Stomach smooth muscle (tissue), 2 donors: ENCODE measurements at regions not wholly inside any gene's neighbourhood (a gene's known extent, or its start where the extent isn't known, plus 50 kb on each side); places are given as distances from the start of the nearest gene placed in this dataset.

ENCODE experiments used
- H3K27ac ChIP-seq: one replicate; pipeline ENCODE4 v1.7.0; 2013; ENCODE audit warnings: mild to moderate bottlenecking, low read length, inconsistent platforms
- H3K27me3 ChIP-seq, 2 donors: one replicate each; pipeline ENCODE4 v1.7.0; 2013; ENCODE audit warnings: low read length in 2 of 2; ENCODE audit not compliant: insufficient read depth in 2 of 2, control insufficient read depth in 1 of 2
- H3K36me3 ChIP-seq, 2 donors: one replicate each; pipeline ENCODE4 v1.7.0; 2013; ENCODE audit warnings: low read length in 2 of 2; ENCODE audit not compliant: control insufficient read depth in 2 of 2, insufficient read depth in 2 of 2
- H3K4me1 ChIP-seq: one replicate; pipeline ENCODE4 v1.7.0; 2013; ENCODE audit warnings: low read length; ENCODE audit not compliant: control insufficient read depth, insufficient read depth
- H3K4me3 ChIP-seq, 2 donors: one replicate each; pipeline ENCODE4 v1.7.0; 2013; ENCODE audit warnings: low read length in 2 of 2
- H3K9ac ChIP-seq, 2 donors: one replicate each; pipeline ENCODE4 v1.7.0; 2013; ENCODE audit warnings: low read length in 2 of 2, mild to moderate bottlenecking in 1 of 2
- H3K9me3 ChIP-seq, 2 donors: one replicate each; pipeline ENCODE4 v1.7.0; 2013; ENCODE audit warnings: low read length in 2 of 2; ENCODE audit not compliant: control insufficient read depth in 2 of 2
- donor health status: healthy.
- donor health status: Pancreatic carcinoma.

GRCh38 chr18:4831127-4831526 is 365.9 kb downstream of the AKAIN1 start:
- H3K27me3 ChIP-seq: no peaks in the 10 kb centered on the region
- H3K4me3 ChIP-seq: no peak overlapping the region
- H3K9me3 ChIP-seq: no peaks in the 10 kb centered on the region
- no peaks in the 10 kb centered on the region for H3K36me3 ChIP-seq
- H3K9ac ChIP-seq: no peak overlapping the region
- no peaks in the 10 kb centered on the region for H3K4me1 ChIP-seq
- H3K27ac ChIP-seq: no peak overlapping the region

GRCh38 chr18:4823091-4823490 is 368.0 kb upstream of the DLGAP1 start:
- H3K9me3 ChIP-seq: no peaks in the 10 kb centered on the region
- H3K36me3 ChIP-seq: no peaks in the 10 kb centered on the region
- H3K27ac ChIP-seq: no peak overlapping the region
- H3K27me3 ChIP-seq: no peaks in the 10 kb centered on the region
- no peaks in the 10 kb centered on the region for H3K4me1 ChIP-seq
- H3K4me3 ChIP-seq: no peak overlapping the region
- no peak overlapping the region for H3K9ac ChIP-seq

GRCh38 chr18:4821801-4822200 is 366.7 kb upstream of the DLGAP1 start:
- no peak overlapping the region for H3K4me3 ChIP-seq
- H3K4me1 ChIP-seq: no peaks in the 10 kb centered on the region
- no peaks in the 10 kb centered on the region for H3K27me3 ChIP-seq
- no peaks in the 10 kb centered on the region for H3K9me3 ChIP-seq
- H3K27ac ChIP-seq: no peak overlapping the region
- H3K36me3 ChIP-seq: no peaks in the 10 kb centered on the region
- no peak overlapping the region for H3K9ac ChIP-seq

GRCh38 chr18:4817665-4818064 is 362.6 kb upstream of the DLGAP1 start:
- Histone ChIP-seq H3K27ac (no peak overlapping the region), H3K36me3 (no peaks in the 10 kb centered on the region), H3K9ac (no peak overlapping the region), H3K9me3 (no peaks in the 10 kb centered on the region), H3K4me3 (no peak overlapping the region), H3K27me3 (no peaks in the 10 kb centered on the region), H3K4me1 (no peaks in the 10 kb centered on the region)

GRCh38 chr18:4813708-4814107 is 358.6 kb upstream of the DLGAP1 start:
- Histone ChIP-seq H3K4me3 (no peak overlapping the region), H3K36me3 (no peaks in the 10 kb centered on the region), H3K27me3 (no peaks in the 10 kb centered on the region), H3K4me1 (no peaks in the 10 kb centered on the region), H3K9me3 (no peaks in the 10 kb centered on the region), H3K9ac (no peak overlapping the region), H3K27ac (no peak overlapping the region)

- H3K36me3 ChIP-seq: no peaks in the 10 kb centered on the region
- no peaks in the 10 kb centered on the region for H3K9me3 ChIP-seq
- H3K4me3 ChIP-seq: no peak overlapping the region
- H3K4me1 ChIP-seq: no peaks in the 10 kb centered on the region
- no peak overlapping the region for H3K27ac ChIP-seq
- H3K27me3 ChIP-seq: no peaks in the 10 kb centered on the region
- H3K9ac ChIP-seq: no peak overlapping the region
These were observed 353.8 kb upstream of the DLGAP1 start for GRCh38 chr18:4808891-4809290.

- no peaks in the 10 kb centered on the region for H3K36me3 ChIP-seq
- no peaks in the 10 kb centered on the region for H3K27me3 ChIP-seq
- H3K4me3 ChIP-seq: no peak overlapping the region
- H3K27ac ChIP-seq: no peak overlapping the region
- peaks cover 0 to 1% of the 10 kb centered on the region in 2 donors for H3K9me3 ChIP-seq
- no peak overlapping the region for H3K9ac ChIP-seq
- H3K4me1 ChIP-seq: no peaks in the 10 kb centered on the region
These were observed 352.6 kb upstream of the DLGAP1 start for GRCh38 chr18:4807604-4808293.

GRCh38 chr18:4806331-4806730 is 351.2 kb upstream of the DLGAP1 start:
- H3K9me3 ChIP-seq: peaks cover 0 to 2% of the 10 kb centered on the region in 2 donors
- H3K27ac ChIP-seq: no peak overlapping the region
- H3K4me3 ChIP-seq: no peak overlapping the region
- no peaks in the 10 kb centered on the region for H3K4me1 ChIP-seq
- no peak overlapping the region for H3K9ac ChIP-seq
- no peaks in the 10 kb centered on the region for H3K36me3 ChIP-seq
- H3K27me3 ChIP-seq: no peaks in the 10 kb centered on the region

GRCh38 chr18:4802296-4802695 is 347.2 kb upstream of the DLGAP1 start:
- no peaks in the 10 kb centered on the region for H3K36me3 ChIP-seq
- peaks cover 7% of the 10 kb centered on the region in 2 donors for H3K9me3 ChIP-seq
- H3K27me3 ChIP-seq: no peaks in the 10 kb centered on the region
- no peak overlapping the region for H3K4me3 ChIP-seq
- H3K4me1 ChIP-seq: no peaks in the 10 kb centered on the region
- no peak overlapping the region for H3K9ac ChIP-seq
- no peak overlapping the region for H3K27ac ChIP-seq

- Histone ChIP-seq H3K4me1 (no peaks in the 10 kb centered on the region), H3K9ac (no peak overlapping the region), H3K27ac (no peak overlapping the region), H3K36me3 (no peaks in the 10 kb centered on the region), H3K27me3 (no peaks in the 10 kb centered on the region), H3K4me3 (no peak overlapping the region), H3K9me3 (peaks cover 7% of the 10 kb centered on the region in 2 donors)
These were observed 346.0 kb upstream of the DLGAP1 start for GRCh38 chr18:4801151-4801550.

GRCh38 chr18:4797002-4797685 is 342.0 kb upstream of the DLGAP1 start:
- Histone ChIP-seq H3K9me3 (peaks cover 6 to 11% of the 10 kb centered on the region in 2 donors), H3K27me3 (no peaks in the 10 kb centered on the region), H3K27ac (no peak overlapping the region), H3K4me1 (no peaks in the 10 kb centered on the region), H3K9ac (no peak overlapping the region), H3K4me3 (no peak overlapping the region), H3K36me3 (no peaks in the 10 kb centered on the region)
